H1 (cell line): ENCODE measurements at regions not wholly inside any gene's neighbourhood (a gene's known extent, or its start where the extent isn't known, plus 50 kb on each side); places are given as distances from the start of the nearest gene placed in this dataset.

ENCODE experiments used
- CTCF ChIA-PET: fragments of 300-600 bp; sonication (Branson Sonifier 250); formaldehyde crosslinking; loops from one replicate; lab custom pipeline; 2021; ENCODE audit not compliant: partially characterized antibody; lab: Charles Lee
- POLR2A ChIA-PET: fragments of 300-600 bp; sonication (Branson Sonifier 250); formaldehyde crosslinking; loops from one replicate; lab custom pipeline; 2021; ENCODE audit warnings: inconsistent platforms; ENCODE audit not compliant: partially characterized antibody; lab: Charles Lee
- DNase-seq, 2 experiments: peaks; one replicate each; pipeline versions ENCODE4 v3.0.0 to v3.0.0-alpha.2; 2010 to 2022; ENCODE audit warnings: low spot score in 2 of 2, low read depth in 1 of 2, mixed read lengths in 1 of 2
- FAIRE-seq: peaks from 2 replicates; lab custom pipeline; 2011; peaks lifted over from hg19 to GRCh38; lab: Jason Lieb, UNC
- H2AFZ ChIP-seq: 2 replicates; pipeline ENCODE4 v1.8.1; 2012; ENCODE audit warnings: low read length, inconsistent platforms
- H2AK5ac ChIP-seq: 2 replicates; pipeline ENCODE4 v1.6.1; 2013; ENCODE audit warnings: low read depth, low read length
- H2BK120ac ChIP-seq: replicated peaks from 2 replicates; pipeline ENCODE3; 2013; ENCODE audit warnings: low read depth, low read length, inconsistent platforms
- H2BK12ac ChIP-seq: 2 replicates; pipeline ENCODE4 v1.6.1; 2013; ENCODE audit warnings: low read depth, low read length
- H2BK15ac ChIP-seq: 2 replicates; pipeline ENCODE4 v1.6.1; 2013; ENCODE audit warnings: low read length
- H2BK20ac ChIP-seq: 2 replicates; pipeline ENCODE4 v1.6.1; 2013; ENCODE audit warnings: low read length
- H2BK5ac ChIP-seq: 2 replicates; pipeline ENCODE4 v1.6.1; 2013; ENCODE audit warnings: low read depth, low read length
- H3K14ac ChIP-seq: 2 replicates; pipeline ENCODE4 v1.6.1; 2013; ENCODE audit warnings: inconsistent platforms; ENCODE audit not compliant: insufficient read length
- H3K18ac ChIP-seq: 2 replicates; pipeline ENCODE4 v1.6.1; 2013; ENCODE audit warnings: low read length; ENCODE audit errors: extremely low read depth
- H3K23ac ChIP-seq: 2 replicates; pipeline ENCODE4 v1.6.1; 2013; ENCODE audit warnings: inconsistent platforms; ENCODE audit not compliant: insufficient read length
- H3K23me2 ChIP-seq: 2 replicates; pipeline ENCODE4 v1.6.1; 2013; ENCODE audit warnings: low read depth, low read length
- H3K27ac ChIP-seq: 2 replicates; pipeline ENCODE4 v1.6.1; 2011; ENCODE audit warnings: low read depth, low read length, inconsistent platforms
- H3K27me3 ChIP-seq, 4 experiments: replicated peaks in 1 of 4; 1 replicate in 1 of 4; 2 replicates in 3 of 4; pipeline versions ENCODE4 v1.6.1 to v1.8.1; 2011 to 2013; ENCODE audit warnings: low read length in 3 of 4, mild to moderate bottlenecking in 3 of 4, inconsistent platforms in 2 of 4, mixed read lengths in 2 of 4, moderate library complexity in 1 of 4; ENCODE audit not compliant: control insufficient read depth in 3 of 4, insufficient read depth in 3 of 4; ENCODE audit errors: extremely low read depth in 1 of 4
- H3K36me3 ChIP-seq, 4 experiments: 2 replicates each; pipeline versions ENCODE4 v1.6.1 to v1.8.1; 2011 to 2013; ENCODE audit warnings: mild to moderate bottlenecking in 4 of 4, low read length in 3 of 4, moderate library complexity in 2 of 4, control low read depth in 1 of 4, inconsistent platforms in 1 of 4; ENCODE audit not compliant: insufficient read depth in 4 of 4, control insufficient read depth in 2 of 4
- H3K4ac ChIP-seq: replicated peaks from 2 replicates; pipeline ENCODE3; 2013; ENCODE audit warnings: low read length, low read depth, mixed read lengths, inconsistent platforms; ENCODE audit not compliant: insufficient read length
- H3K4me1 ChIP-seq, 4 experiments: replicated peaks in 1 of 4; 1 replicate in 1 of 4; 2 replicates in 3 of 4; pipeline versions ENCODE4 v1.6.1 to v1.8.1; 2011 to 2013; ENCODE audit warnings: low read length in 3 of 4, inconsistent platforms in 2 of 4, mixed read lengths in 1 of 4; ENCODE audit not compliant: insufficient read depth in 4 of 4, control insufficient read depth in 3 of 4
- H3K4me2 ChIP-seq, 2 experiments: 2 replicates each; pipeline versions ENCODE4 v1.6.1 to v1.8.1; 2011 to 2013; ENCODE audit warnings: low read depth in 2 of 2, low read length in 2 of 2, control low read depth in 1 of 2, inconsistent platforms in 1 of 2, mild to moderate bottlenecking in 1 of 2; ENCODE audit not compliant: insufficient read depth in 1 of 2
- H3K4me3 ChIP-seq, 4 experiments: fragments of 200-600, 300-600 bp in 1 of 4; sonication (generic), shearing (Covaris generic), sonication (Bioruptor Twin) in 1 of 4; 2 replicates each; pipeline versions ENCODE4 v1.5.1 to v1.8.1; 2011 to 2016; ENCODE audit warnings: low read length in 4 of 4, low read depth in 3 of 4, control low read depth in 2 of 4, inconsistent platforms in 2 of 4, mild to moderate bottlenecking in 2 of 4, mixed read lengths in 1 of 4, moderate library complexity in 1 of 4; ENCODE audit not compliant: insufficient read depth in 2 of 4; ENCODE audit errors: extremely low read depth in 1 of 4
- H3K56ac ChIP-seq: replicated peaks from 2 replicates; pipeline ENCODE3; 2013; ENCODE audit warnings: low read depth, mild to moderate bottlenecking, mixed read lengths, low read length, inconsistent platforms; ENCODE audit not compliant: insufficient read length
- H3K79me1 ChIP-seq: 2 replicates; pipeline ENCODE4 v1.6.1; 2013; ENCODE audit warnings: low read depth, low read length, control low read depth
- H3K79me2 ChIP-seq, 2 experiments: 2 replicates each; pipeline versions ENCODE4 v1.6.1 to v1.8.1; 2012 to 2013; ENCODE audit warnings: low read length in 2 of 2, mild to moderate bottlenecking in 2 of 2, inconsistent platforms in 1 of 2; ENCODE audit not compliant: insufficient read depth in 2 of 2, control insufficient read depth in 1 of 2
- H3K9ac ChIP-seq, 4 experiments: replicated peaks in 1 of 4; 1 replicate in 1 of 4; 2 replicates in 3 of 4; pipeline versions ENCODE4 v1.6.1 to v1.8.1; 2011 to 2013; ENCODE audit warnings: low read depth in 3 of 4, low read length in 3 of 4, control low read depth in 2 of 4, mild to moderate bottlenecking in 2 of 4, moderate library complexity in 2 of 4, inconsistent platforms in 1 of 4; ENCODE audit errors: extremely low read depth in 1 of 4
- H3K9me3 ChIP-seq, 2 experiments: 2 replicates each; pipeline versions ENCODE4 v1.6.1 to v1.8.1; 2012 to 2013; ENCODE audit warnings: mild to moderate bottlenecking in 2 of 2, moderate library complexity in 2 of 2, control low read depth in 1 of 2, inconsistent platforms in 1 of 2, low read depth in 1 of 2, low read length in 1 of 2, mixed read lengths in 1 of 2; ENCODE audit not compliant: insufficient read depth in 2 of 2
- H4K20me1 ChIP-seq, 2 experiments: replicated peaks in 1 of 2; 2 replicates each; pipeline versions ENCODE3 to v1.8.1; 2011 to 2013; ENCODE audit warnings: inconsistent platforms in 2 of 2, low read length in 2 of 2, mild to moderate bottlenecking in 1 of 2; ENCODE audit not compliant: insufficient read depth in 2 of 2, control insufficient read depth in 1 of 2
- H4K5ac ChIP-seq: 2 replicates; pipeline ENCODE4 v1.6.1; 2013; ENCODE audit warnings: low read length, low read depth, mixed read lengths, inconsistent platforms; ENCODE audit not compliant: insufficient read length
- H4K8ac ChIP-seq: 2 replicates; pipeline ENCODE4 v1.8.0; 2013; ENCODE audit warnings: mild to moderate bottlenecking, moderate library complexity, low read length, inconsistent platforms; ENCODE audit not compliant: insufficient read depth; ENCODE audit errors: extremely low read depth
- H4K91ac ChIP-seq: replicated peaks from 2 replicates; pipeline ENCODE3; 2013; ENCODE audit warnings: low read length, mixed read lengths, inconsistent platforms; ENCODE audit not compliant: insufficient read length
- YY1 ChIP-seq: IDR thresholded peaks from 2 replicates; pipeline ENCODE4 v1.6.1; 2011; ENCODE audit warnings: low read depth, mild to moderate bottlenecking, low read length
- WGBS, 2 experiments: shearing (Covaris generic) in 1 of 2; methylation state at CpG; one replicate each; pipeline versions ENCODE4 v1.1.6 to v1.1.7; 2013 to 2015; ENCODE audit warnings: low lambda C conversion rate in 2 of 2, mixed read lengths in 2 of 2, inconsistent platforms in 1 of 2, low coverage in 1 of 2, missing lambda C conversion rate in 1 of 2; ENCODE audit not compliant: insufficient replicate concordance in 2 of 2, insufficient coverage in 1 of 2, insufficient read length in 1 of 2; ENCODE audit errors: extremely low coverage in 1 of 2, missing lambda C conversion rate in 1 of 2; 5-methylcytosine and 5-hydroxymethylcytosine counted together

DNA sequence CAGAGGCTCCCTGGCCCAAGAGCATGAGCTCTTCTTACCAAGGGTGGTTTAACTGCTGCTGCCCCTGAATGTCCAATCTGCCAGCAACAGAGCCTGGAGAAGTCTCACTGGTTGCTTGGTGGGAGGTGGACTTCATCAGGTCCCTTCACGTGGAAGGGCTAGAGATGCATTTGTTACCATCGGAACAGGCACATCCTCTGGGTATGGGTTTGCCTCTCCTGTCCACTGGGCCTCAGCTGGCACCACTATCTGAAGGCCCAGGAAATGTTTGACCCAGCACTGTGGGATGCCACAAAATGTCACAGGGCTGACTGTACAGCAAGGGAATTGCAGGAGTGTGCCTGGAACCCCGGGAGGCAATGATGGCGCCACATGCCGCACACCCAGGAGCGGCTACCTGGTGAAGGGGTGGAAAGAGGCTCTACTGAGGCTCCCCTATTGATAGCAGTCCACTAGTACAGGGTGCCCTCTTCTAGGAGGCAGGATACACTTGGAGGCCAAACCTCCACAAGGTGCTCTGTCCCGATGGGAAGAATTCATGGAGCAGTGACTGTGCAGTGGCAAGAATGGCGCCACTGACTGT lies 603.1 kb upstream of the MGMT start:
- Histone ChIP-seq H3K27ac (no peak overlapping the region), H3K36me3 (no peaks in the 10 kb centered on the region), H2AK5ac (no peak overlapping the region), H3K4ac (no peak overlapping the region), H4K8ac (no peak overlapping the region), H3K4me2 (no peak overlapping the region), H3K27me3 (no peaks in the 10 kb centered on the region), H3K23me2 (no peaks in the 10 kb centered on the region), H3K4me3 (no peak overlapping the region), H3K9ac (no peak overlapping the region), H2BK120ac (no peak overlapping the region), H3K79me1 (no peaks in the 10 kb centered on the region), H4K20me1 (no peaks in the 10 kb centered on the region), H3K56ac (no peak overlapping the region), H4K5ac (no peak overlapping the region), H3K14ac (no peak overlapping the region), H3K18ac (no peak overlapping the region), H4K91ac (no peak overlapping the region), H3K79me2 (no peaks in the 10 kb centered on the region), H2BK5ac (no peak overlapping the region), H3K9me3 (no peaks in the 10 kb centered on the region), H2BK15ac (no peak overlapping the region), H2BK12ac (no peak overlapping the region), H3K4me1 (0 out of 7 replicates have a peak, but pooled peaks cover 0 to 2% (median 0%) of the 10 kb centered on the region in 4 experiments), H2AFZ (no peak overlapping the region), H3K23ac (no peak overlapping the region), H2BK20ac (no peak overlapping the region)
- DNase-seq (peak in 1 of 2 experiments; percentile 10), FAIRE-seq (no peak)
- ChIA-PET CTCF (no interaction called here), POLR2A (no interaction called here)
- WGBS, 2 experiments = 87% methylated on average over 5 of the region's 8 CpGs; no CpG with 5 or more reads in 1 of the 2 experiments
- no peak for TF ChIP-seq YY1
